ENCODE measurements at regions not wholly inside any gene's neighbourhood (a gene's known extent, or its start where the extent isn't known, plus 50 kb on each side); places are given as distances from the start of the nearest gene placed in this dataset.

GRCh38 chr2:181114021-181114420 lies 133.6 kb downstream of the UBE2E3 start:
- FAIRE-seq (peak; percentile 54), DNase-seq (ENCODE audit: insufficient read length, low spot score) (no peak)

- DNase-seq (ENCODE audit: insufficient read length, low spot score) (no peak), FAIRE-seq (peak; percentile 76)
These were observed 135.9 kb downstream of the UBE2E3 start for GRCh38 chr2:181116261-181116660.

- FAIRE-seq (no peak), DNase-seq (ENCODE audit: insufficient read length, low spot score) (no peak)
These were observed 137.0 kb downstream of the UBE2E3 start for GRCh38 chr2:181117206-181117925.

- DNase-seq (ENCODE audit: insufficient read length, low spot score) (no peak), FAIRE-seq (peak; percentile 4)
These were observed 140.2 kb downstream of the UBE2E3 start for GRCh38 chr2:181120625-181121024.

GRCh38 chr2:181121996-181122395 lies 141.6 kb downstream of the UBE2E3 start:
- DNase-seq (ENCODE audit: insufficient read length, low spot score) (no peak), FAIRE-seq (no peak)

GRCh38 chr2:181122601-181123000 lies 142.2 kb downstream of the UBE2E3 start:
- peak; percentile 53 for FAIRE-seq
- no peak for DNase-seq (ENCODE audit: insufficient read length, low spot score)

GRCh38 chr2:181123798-181124231 lies 143.4 kb downstream of the UBE2E3 start:
- peak; percentile 96 for FAIRE-seq
- peak; percentile 22 for DNase-seq (ENCODE audit: insufficient read length, low spot score)

- DNase-seq (ENCODE audit: insufficient read length, low spot score) (no peak), FAIRE-seq (no peak)
These were observed 144.1 kb downstream of the UBE2E3 start for GRCh38 chr2:181124497-181124896.

GRCh38 chr2:181125359-181125758 lies 145.0 kb downstream of the UBE2E3 start:
- FAIRE-seq (peak; percentile 76), DNase-seq (ENCODE audit: insufficient read length, low spot score) (no peak)

- DNase-seq (ENCODE audit: insufficient read length, low spot score) (no peak), FAIRE-seq (no peak)
These were observed 146.0 kb downstream of the UBE2E3 start for GRCh38 chr2:181126311-181126868.

GRCh38 chr2:181128199-181128598 lies 147.8 kb downstream of the UBE2E3 start:
- DNase-seq (ENCODE audit: insufficient read length, low spot score) (no peak), FAIRE-seq (peak; percentile 73)

- DNase-seq (ENCODE audit: insufficient read length, low spot score), result no peak
- FAIRE-seq, result no peak
These were observed 149.1 kb downstream of the UBE2E3 start for GRCh38 chr2:181129364-181130056.

GRCh38 chr2:181130686-181131085 lies 150.3 kb downstream of the UBE2E3 start:
- no peak for DNase-seq (ENCODE audit: insufficient read length, low spot score)
- no peak for FAIRE-seq

GRCh38 chr2:181131584-181131983 lies 151.2 kb downstream of the UBE2E3 start:
- DNase-seq (ENCODE audit: insufficient read length, low spot score) (no peak), FAIRE-seq (no peak)

GRCh38 chr2:181138816-181139215 lies 158.4 kb downstream of the UBE2E3 start:
- DNase-seq (ENCODE audit: insufficient read length, low spot score), result no peak
- FAIRE-seq, result no peak

- DNase-seq (ENCODE audit: insufficient read length, low spot score) (no peak), FAIRE-seq (no peak)
These were observed 159.4 kb downstream of the UBE2E3 start for GRCh38 chr2:181139831-181140230.

GRCh38 chr2:181140414-181140813 lies 160.0 kb downstream of the UBE2E3 start:
- FAIRE-seq (no peak), DNase-seq (ENCODE audit: insufficient read length, low spot score) (no peak)

GRCh38 chr2:181140928-181141327 lies 160.5 kb downstream of the UBE2E3 start:
- FAIRE-seq, result no peak
- DNase-seq (ENCODE audit: insufficient read length, low spot score), result no peak

GRCh38 chr2:181141676-181142075 lies 161.3 kb downstream of the UBE2E3 start:
- no peak for DNase-seq (ENCODE audit: insufficient read length, low spot score)
- no peak for FAIRE-seq

- DNase-seq (ENCODE audit: insufficient read length, low spot score), result no peak
- peak; percentile 76 for FAIRE-seq
These were observed 162.1 kb downstream of the UBE2E3 start for GRCh38 chr2:181142514-181142913.

GRCh38 chr2:181143790-181144300 lies 163.4 kb downstream of the UBE2E3 start:
- DNase-seq (ENCODE audit: insufficient read length, low spot score) (no peak), FAIRE-seq (peak; percentile 28)

GRCh38 chr2:181145645-181146044 lies 165.2 kb downstream of the UBE2E3 start:
- no peak for FAIRE-seq
- no peak for DNase-seq (ENCODE audit: insufficient read length, low spot score)
